ENCODE measurements at regions not wholly inside any gene's neighbourhood (a gene's known extent, or its start where the extent isn't known, plus 50 kb on each side); places are given as distances from the start of the nearest gene placed in this dataset.

- no peak for DNase-seq (ENCODE audit: low read depth, low spot score)
- CTCF ChIA-PET, result no interaction called here
- H3K4me3 ChIP-seq (ENCODE audit: low read depth, low read length), result no peak overlapping the region
- POLR2A ChIA-PET, result no interaction called here
- no peaks in the 10 kb centered on the region for H3K9me3 ChIP-seq (ENCODE audit: control insufficient read depth, insufficient read depth, low read length)
- no peak overlapping the region for H3K27ac ChIP-seq (ENCODE audit: low read depth, low read length)
- TF ChIP-seq CTCF (IDR thresholded peaks at IDR 0.05; ENCODE audit: low read depth, low read length), result no peak
- H3K27me3 ChIP-seq (ENCODE audit: control insufficient read depth, insufficient read depth, low read length), result no peaks in the 10 kb centered on the region
Measured at GRCh38 chr13:79011179-79011578, 352.2 kb upstream of the OBI1 start.

- no peak for TF ChIP-seq CTCF (IDR thresholded peaks at IDR 0.05; ENCODE audit: low read depth, low read length)
- H3K27me3 ChIP-seq (ENCODE audit: control insufficient read depth, insufficient read depth, low read length), result no peaks in the 10 kb centered on the region
- no peak overlapping the region for H3K27ac ChIP-seq (ENCODE audit: low read depth, low read length)
- ChIA-PET CTCF (interaction anchor here (1.5 kb wide), 1 partner anchor 25 kb away, joined by 5 read pairs; no protein-coding TSS in a partner anchor), POLR2A (no interaction called here)
- no peak for DNase-seq (ENCODE audit: low read depth, low spot score)
- no peak overlapping the region for H3K4me3 ChIP-seq (ENCODE audit: low read depth, low read length)
- no peaks in the 10 kb centered on the region for H3K9me3 ChIP-seq (ENCODE audit: control insufficient read depth, insufficient read depth, low read length)
Measured at GRCh38 chr13:79003989-79004898, 345.3 kb upstream of the OBI1 start.

GRCh38 chr13:78999494-78999893 is 340.5 kb upstream of the OBI1 start:
- TF ChIP-seq CTCF (IDR thresholded peaks at IDR 0.05; ENCODE audit: low read depth, low read length), result no peak
- no peak overlapping the region for H3K4me3 ChIP-seq (ENCODE audit: low read depth, low read length)
- H3K27ac ChIP-seq (ENCODE audit: low read depth, low read length), result no peak overlapping the region
- H3K27me3 ChIP-seq (ENCODE audit: control insufficient read depth, insufficient read depth, low read length), result no peaks in the 10 kb centered on the region
- H3K9me3 ChIP-seq (ENCODE audit: control insufficient read depth, insufficient read depth, low read length), result no peaks in the 10 kb centered on the region
- no peak for DNase-seq (ENCODE audit: low read depth, low spot score)
- POLR2A ChIA-PET, result no interaction called here
- CTCF ChIA-PET, result no interaction called here

GRCh38 chr13:78998630-78999315 is 339.8 kb upstream of the OBI1 start:
- Histone ChIP-seq H3K4me3 (ENCODE audit: low read depth, low read length) (no peak overlapping the region), H3K27ac (ENCODE audit: low read depth, low read length) (no peak overlapping the region), H3K9me3 (ENCODE audit: control insufficient read depth, insufficient read depth, low read length) (no peaks in the 10 kb centered on the region), H3K27me3 (ENCODE audit: control insufficient read depth, insufficient read depth, low read length) (no peaks in the 10 kb centered on the region)
- no peak for TF ChIP-seq CTCF (IDR thresholded peaks at IDR 0.05; ENCODE audit: low read depth, low read length)
- ChIA-PET POLR2A (no interaction called here), CTCF (no interaction called here)
- no peak for DNase-seq (ENCODE audit: low read depth, low spot score)

Data from AG04450 (cell line).